Epithelial cell of proximal tubule (primary cell): ENCODE measurements at regions not wholly inside any gene's neighbourhood (a gene's known extent, or its start where the extent isn't known, plus 50 kb on each side); places are given as distances from the start of the nearest gene placed in this dataset.

Source experiments
- DNase-seq: peaks from one replicate; pipeline ENCODE4 v3.0.0-alpha.2; 2011; ENCODE audit warnings: low read depth
- H3K4me3 ChIP-seq: 2 replicates; pipeline ENCODE4 v1.5.1; 2011; ENCODE audit warnings: low read depth, mild to moderate bottlenecking, low read length
- TF ChIP-seq, protein P1 (sequence below): conservative IDR thresholded peaks from 2 replicates; pipeline ENCODE4 v1.5.1; 2012; ENCODE audit warnings: low read depth, mild to moderate bottlenecking, low read length

DNA sequence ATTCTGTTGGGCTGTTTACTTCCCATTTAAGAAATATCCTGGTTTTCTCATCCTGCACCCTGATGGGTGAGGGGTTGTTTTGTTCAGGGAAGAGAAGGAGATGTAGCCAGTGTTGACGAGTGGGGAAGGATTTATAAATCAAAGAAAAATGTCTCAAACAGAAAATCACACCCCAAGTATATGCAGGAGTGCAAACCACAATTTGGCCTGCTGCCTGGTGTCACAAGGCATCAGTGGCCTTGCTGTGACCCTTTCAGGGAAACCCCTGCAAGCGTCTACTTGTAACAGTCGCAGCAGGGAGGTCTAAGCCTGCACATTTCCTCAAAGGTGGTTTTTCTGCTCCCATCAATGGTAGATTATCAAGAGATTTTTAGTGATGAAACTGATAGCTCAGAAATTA, 132.6 kb upstream of the LRRN1 start:
- TF ChIP-seq, protein P1, sequence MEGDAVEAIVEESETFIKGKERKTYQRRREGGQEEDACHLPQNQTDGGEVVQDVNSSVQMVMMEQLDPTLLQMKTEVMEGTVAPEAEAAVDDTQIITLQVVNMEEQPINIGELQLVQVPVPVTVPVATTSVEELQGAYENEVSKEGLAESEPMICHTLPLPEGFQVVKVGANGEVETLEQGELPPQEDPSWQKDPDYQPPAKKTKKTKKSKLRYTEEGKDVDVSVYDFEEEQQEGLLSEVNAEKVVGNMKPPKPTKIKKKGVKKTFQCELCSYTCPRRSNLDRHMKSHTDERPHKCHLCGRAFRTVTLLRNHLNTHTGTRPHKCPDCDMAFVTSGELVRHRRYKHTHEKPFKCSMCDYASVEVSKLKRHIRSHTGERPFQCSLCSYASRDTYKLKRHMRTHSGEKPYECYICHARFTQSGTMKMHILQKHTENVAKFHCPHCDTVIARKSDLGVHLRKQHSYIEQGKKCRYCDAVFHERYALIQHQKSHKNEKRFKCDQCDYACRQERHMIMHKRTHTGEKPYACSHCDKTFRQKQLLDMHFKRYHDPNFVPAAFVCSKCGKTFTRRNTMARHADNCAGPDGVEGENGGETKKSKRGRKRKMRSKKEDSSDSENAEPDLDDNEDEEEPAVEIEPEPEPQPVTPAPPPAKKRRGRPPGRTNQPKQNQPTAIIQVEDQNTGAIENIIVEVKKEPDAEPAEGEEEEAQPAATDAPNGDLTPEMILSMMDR, result no peak
- no peak overlapping the region for H3K4me3 ChIP-seq
- DNase-seq, result no peak

GRCh38 chr3:3665961-3666640, 133.1 kb upstream of the LRRN1 start:
- no peak for DNase-seq
- TF ChIP-seq, protein P1, result no peak
- no peak overlapping the region for H3K4me3 ChIP-seq

DNA sequence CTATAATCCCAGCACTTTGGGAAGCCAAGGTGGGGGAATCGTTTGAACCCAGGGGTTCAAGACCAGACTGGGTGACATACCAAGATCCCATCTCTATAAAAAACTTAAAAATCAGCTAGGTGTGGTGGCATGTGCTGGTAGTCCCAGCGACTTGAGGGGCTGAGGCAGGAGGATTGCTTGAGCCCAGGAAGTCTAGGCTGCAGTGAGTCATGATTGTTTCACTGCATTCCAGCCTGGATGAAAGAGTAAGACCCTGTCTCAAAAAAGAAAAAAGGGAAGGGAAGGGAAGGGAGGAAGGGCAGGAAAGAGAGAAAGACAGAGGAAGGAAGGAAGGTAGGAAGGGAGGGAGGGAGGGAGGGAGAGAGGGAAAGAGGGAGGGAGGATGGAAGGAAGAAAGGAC, 133.7 kb upstream of the LRRN1 start:
- no peak overlapping the region for H3K4me3 ChIP-seq
- DNase-seq, result no peak
- TF ChIP-seq, protein P1, result no peak

GRCh38 chr3:3664935-3665334, 134.3 kb upstream of the LRRN1 start:
- no peak overlapping the region for H3K4me3 ChIP-seq
- peak; percentile 41 for DNase-seq
- TF ChIP-seq, protein P1, result no peak

DNA sequence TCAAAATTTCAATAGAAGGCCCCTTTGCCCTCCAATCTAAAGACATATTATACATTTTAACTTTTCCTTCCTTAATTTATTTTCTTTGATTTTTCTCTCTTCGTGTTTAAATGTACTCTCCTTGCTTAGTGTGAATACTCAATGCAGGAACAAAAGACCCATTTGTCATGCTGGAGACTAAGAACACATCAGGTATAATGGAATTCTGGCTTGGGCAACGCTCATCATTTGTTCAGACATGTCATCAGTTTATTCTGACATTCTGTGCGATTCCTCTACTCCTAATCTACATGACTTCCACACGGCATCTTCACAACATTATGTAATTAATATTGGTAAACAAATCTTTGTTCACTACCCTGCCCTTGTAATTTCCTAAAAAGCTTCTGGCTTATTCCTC, 136.6 kb upstream of the LRRN1 start:
- no peak overlapping the region for H3K4me3 ChIP-seq
- TF ChIP-seq, protein P1, result no peak
- DNase-seq, result no peak

DNA sequence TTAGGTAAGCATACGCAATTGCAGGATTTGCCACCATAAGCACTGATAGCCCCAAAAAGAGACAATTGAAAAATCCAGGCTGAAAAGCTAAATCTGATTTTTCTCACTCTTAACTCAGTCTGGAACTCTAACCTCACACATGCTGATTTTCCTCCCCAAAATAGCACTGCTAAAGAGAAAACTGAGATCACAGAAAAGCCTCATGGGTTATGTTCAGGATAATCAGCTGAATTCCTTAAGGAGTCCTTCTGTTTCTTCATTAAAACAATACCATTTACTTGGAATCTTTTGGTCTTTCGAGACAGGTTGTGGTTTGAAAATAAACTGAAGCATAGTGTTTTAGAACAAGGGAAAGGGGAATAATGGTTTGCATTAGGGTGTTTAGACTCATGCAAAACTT, 144.3 kb upstream of the LRRN1 start:
- TF ChIP-seq, protein P1, result no peak
- DNase-seq, result no peak
- no peak overlapping the region for H3K4me3 ChIP-seq

DNA sequence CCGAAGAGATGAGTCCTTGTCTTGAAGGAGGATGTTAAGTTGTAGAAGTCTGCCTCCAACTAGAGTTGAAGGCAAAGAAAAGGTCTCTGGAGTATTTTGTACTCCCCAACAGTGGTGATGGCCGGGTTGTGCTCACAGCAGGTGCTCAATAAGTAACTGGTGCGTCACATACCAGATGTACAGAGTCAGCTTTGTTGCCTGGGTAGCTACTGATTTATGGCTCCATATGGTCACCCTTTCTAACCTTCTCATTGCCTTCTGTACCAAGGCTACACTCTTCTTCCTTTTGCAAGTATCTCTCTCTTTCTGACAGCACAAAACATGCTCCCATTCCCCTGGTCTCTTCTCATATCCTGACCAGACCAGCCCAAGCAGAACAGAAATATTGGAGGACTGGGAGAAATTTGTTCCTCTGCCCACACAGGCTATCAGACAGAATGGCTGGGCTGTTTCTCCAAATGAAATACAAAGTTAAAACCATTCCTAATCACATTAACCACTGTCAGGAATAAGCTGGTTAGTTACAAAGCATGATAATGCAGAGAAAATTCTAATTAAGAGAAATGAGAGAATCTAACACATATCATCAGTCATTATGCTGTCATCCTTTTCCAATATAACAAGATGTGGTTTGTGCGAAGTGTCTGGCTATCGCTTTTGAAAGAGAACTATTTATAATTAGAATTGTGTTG, 150.1 kb upstream of the LRRN1 start:
- no peak overlapping the region for H3K4me3 ChIP-seq
- TF ChIP-seq, protein P1, result no peak
- DNase-seq, result no peak
